K562 (cell line): ENCODE measurements at regions not wholly inside any gene's neighbourhood (a gene's known extent, or its start where the extent isn't known, plus 50 kb on each side); places are given as distances from the start of the nearest gene placed in this dataset.

Experiments
- ATAC-seq: fragments of 200-7000 bp; cut with Tn5 transposase; 3 replicates; pipeline ENCODE4 v1.9.1; 2020; ENCODE audit warnings: moderate library complexity
- BruUV-seq: library from RNA; stranded (reverse); fragments of 400-500 nt; replicated peaks from 2 replicates; lab custom pipeline; 2021; lab: Mats Ljungman, UMichigan
- CTCF ChIA-PET: fragments of 300-600 bp; formaldehyde crosslinking; extraction: SDS; loops from one replicate; lab custom pipeline; 2021; ENCODE audit warnings: low intra/inter-chr PET ratio; lab: Yijun Ruan, JAX
- POLR2A ChIA-PET: fragments of 300-600, 350-650 bp; sonication (Branson Sonifier 250); formaldehyde crosslinking; extraction: SDS; loops from one replicate; lab custom pipeline; 2021; ENCODE audit warnings: antibody characterized with exemption, inconsistent platforms; lab: Yijun Ruan, JAX
- DNase-seq, 4 experiments: peaks; one replicate each; pipeline versions ENCODE4 v3.0.0 to v3.0.0-alpha.2; 2011 to 2018; ENCODE audit warnings: low spot score in 3 of 4, mixed read lengths in 3 of 4; ENCODE audit errors: extremely low read depth in 1 of 4
- FAIRE-seq: peaks from 2 replicates; lab custom pipeline; 2011; peaks lifted over from hg19 to GRCh38; lab: Jason Lieb, UNC
- H2AFZ ChIP-seq: 2 replicates; pipeline ENCODE4 v1.6.0; 2011; ENCODE audit warnings: low read depth, low read length, control low read depth, inconsistent platforms
- H3K27ac ChIP-seq: fragments of 200-600 bp; 3 replicates; pipeline ENCODE4 v1.8.0; 2011; ENCODE audit warnings: low read depth, mild to moderate bottlenecking, control low read depth, inconsistent platforms, low read length, moderate library complexity, mixed read lengths; ENCODE audit errors: extremely low read depth
- H3K27me3 ChIP-seq, 2 experiments: fragments of 300-600 bp in 1 of 2; 2 replicates in 1 of 2; 3 replicates in 1 of 2; pipeline versions ENCODE4 v1.6.0 to v1.8.0; 2011; ENCODE audit warnings: inconsistent platforms in 2 of 2, low read length in 2 of 2, mild to moderate bottlenecking in 1 of 2, mixed read lengths in 1 of 2, moderate library complexity in 1 of 2; ENCODE audit not compliant: control insufficient read depth in 2 of 2, insufficient read depth in 2 of 2
- H3K36me3 ChIP-seq: fragments of 300-600 bp; 3 replicates; pipeline ENCODE4 v1.8.0; 2011; ENCODE audit warnings: mild to moderate bottlenecking, low read length, inconsistent platforms; ENCODE audit not compliant: control insufficient read depth, insufficient read depth
- H3K4me1 ChIP-seq, 2 experiments: fragments of 200-600 bp in 1 of 2; replicated peaks in 1 of 2; 2 replicates in 1 of 2; 3 replicates in 1 of 2; pipeline versions ENCODE4 v1.5.1 to v1.8.0; 2011; ENCODE audit warnings: inconsistent platforms in 2 of 2, low read length in 2 of 2, mild to moderate bottlenecking in 1 of 2, mixed read lengths in 1 of 2, moderate library complexity in 1 of 2; ENCODE audit not compliant: control insufficient read depth in 2 of 2, insufficient read depth in 2 of 2
- H3K4me2 ChIP-seq: 2 replicates; pipeline ENCODE4 v1.6.1; 2011; ENCODE audit warnings: low read length, control low read depth, inconsistent platforms, mixed read lengths; ENCODE audit not compliant: insufficient read depth
- H3K4me3 ChIP-seq: fragments of 200-600 bp; sonication (generic), shearing (Covaris generic); 2 replicates; pipeline ENCODE4 v1.5.1; 2016; ENCODE audit warnings: control low read depth, inconsistent platforms
- H3K79me2 ChIP-seq: fragments of 200-600 bp; 3 replicates; pipeline ENCODE4 v1.8.0; 2011; ENCODE audit warnings: low read length, inconsistent platforms; ENCODE audit not compliant: control insufficient read depth, insufficient read depth
- H3K9ac ChIP-seq, 2 experiments: 2 replicates each; pipeline versions ENCODE4 v1.6.0 to v1.6.1; 2011; ENCODE audit warnings: low read depth in 2 of 2, low read length in 2 of 2, control low read depth in 1 of 2, inconsistent platforms in 1 of 2, mild to moderate bottlenecking in 1 of 2, mixed read lengths in 1 of 2; ENCODE audit not compliant: insufficient read depth in 1 of 2
- H3K9me1 ChIP-seq: one replicate; pipeline ENCODE4 v1.6.0; 2011; ENCODE audit warnings: inconsistent platforms, mild to moderate bottlenecking, low read length, moderate library complexity; ENCODE audit not compliant: control insufficient read depth, insufficient read depth
- H3K9me3 ChIP-seq: replicated peaks from 2 replicates; pipeline ENCODE4 v1.5.1; 2011; ENCODE audit warnings: low read depth, low read length, inconsistent platforms; ENCODE audit not compliant: control insufficient read depth, insufficient read depth
- H4K20me1 ChIP-seq: replicated peaks from 2 replicates; pipeline ENCODE4 v1.6.1; 2011; ENCODE audit warnings: low read length, inconsistent platforms, mixed read lengths; ENCODE audit not compliant: control insufficient read depth, insufficient read depth
- E4F1 ChIP-seq: fragments of 250-450 bp; sonication (Bioruptor Pico); IDR thresholded peaks from 2 replicates; pipeline ENCODE4 v1.5.0; 2021; ENCODE audit warnings: mild to moderate bottlenecking, borderline replicate concordance
- YBX1 ChIP-seq: fragments of 450-650 bp; IDR thresholded peaks from 2 replicates; pipeline ENCODE4 v1.7.1; 2016; ENCODE audit warnings: mild to moderate bottlenecking
- ZNF589 ChIP-seq: fragments of 200-800 bp; sonication (Bioruptor generic); IDR thresholded peaks from 2 replicates; pipeline ENCODE4 v1.6.1; 2016; ENCODE audit warnings: low read depth, missing genetic modification characterization, missing compliant biosample characterization
- WGBS: fragments of 100-300 bp; shearing (Covaris generic); methylation state at CpG from one replicate; pipeline ENCODE4 v1.1.6; 2016; ENCODE audit warnings: low coverage, mixed read lengths; ENCODE audit not compliant: insufficient coverage; ENCODE audit errors: missing lambda C conversion rate; 5-methylcytosine and 5-hydroxymethylcytosine counted together
- in situ Hi-C: fragments of 300-500 bp; cut with MboI; formaldehyde crosslinking; loops from 4 replicates; pipeline ENCODE4 v1.15.0; 2018; ENCODE audit warnings: inconsistent platforms, mixed read lengths
- intact Hi-C: fragments of 100-400 bp; cut with micrococcal nuclease; formaldehyde crosslinking; loops from 2 replicates; pipeline ENCODE4 v1.14.2; 2022
- TF ChIP-seq, protein P1 (sequence below): sonication (generic); formaldehyde crosslinking; IDR thresholded peaks from 2 replicates; pipeline ENCODE4 v1.8.1; 2023; ENCODE audit warnings: mild to moderate bottlenecking, missing genetic modification reagents

- Histone ChIP-seq H3K27me3 (peaks cover 0 to 3% of the 10 kb centered on the region in 2 experiments; a peak in 2 of 5 replicates), H2AFZ (no peak overlapping the region), H3K4me3 (no peak overlapping the region), H3K27ac (no peak overlapping the region), H3K9me1 (no peaks in the 10 kb centered on the region), H3K79me2 (no peaks in the 10 kb centered on the region), H3K4me2 (no peak overlapping the region), H3K36me3 (no peaks in the 10 kb centered on the region), H3K9me3 (no peaks in the 10 kb centered on the region), H4K20me1 (no peaks in the 10 kb centered on the region), H3K4me1 (no peaks in the 10 kb centered on the region), H3K9ac (no peak overlapping the region)
- 4% methylated on average over 5 of the region's 5 CpGs for WGBS
- no peak for ATAC-seq
- intact Hi-C loops = no loop called here
- no peak for DNase-seq
- CTCF ChIA-PET = no interaction called here
- no peak for FAIRE-seq
- in situ Hi-C loops = no loop called here
- POLR2A ChIA-PET = no interaction called here
- TF ChIP-seq ZNF589 = no peak
- TF ChIP-seq E4F1 (CRISPR knock-in tag) = no peak
- TF ChIP-seq YBX1 = no peak
- TF ChIP-seq, protein P1, sequence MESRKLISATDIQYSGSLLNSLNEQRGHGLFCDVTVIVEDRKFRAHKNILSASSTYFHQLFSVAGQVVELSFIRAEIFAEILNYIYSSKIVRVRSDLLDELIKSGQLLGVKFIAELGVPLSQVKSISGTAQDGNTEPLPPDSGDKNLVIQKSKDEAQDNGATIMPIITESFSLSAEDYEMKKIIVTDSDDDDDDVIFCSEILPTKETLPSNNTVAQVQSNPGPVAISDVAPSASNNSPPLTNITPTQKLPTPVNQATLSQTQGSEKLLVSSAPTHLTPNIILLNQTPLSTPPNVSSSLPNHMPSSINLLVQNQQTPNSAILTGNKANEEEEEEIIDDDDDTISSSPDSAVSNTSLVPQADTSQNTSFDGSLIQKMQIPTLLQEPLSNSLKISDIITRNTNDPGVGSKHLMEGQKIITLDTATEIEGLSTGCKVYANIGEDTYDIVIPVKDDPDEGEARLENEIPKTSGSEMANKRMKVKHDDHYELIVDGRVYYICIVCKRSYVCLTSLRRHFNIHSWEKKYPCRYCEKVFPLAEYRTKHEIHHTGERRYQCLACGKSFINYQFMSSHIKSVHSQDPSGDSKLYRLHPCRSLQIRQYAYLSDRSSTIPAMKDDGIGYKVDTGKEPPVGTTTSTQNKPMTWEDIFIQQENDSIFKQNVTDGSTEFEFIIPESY (CRISPR knock-in tag) = no peak
- BruUV-seq = no TSS peak
Observed at GRCh38 chr3:64798316-64798715, 110.5 kb upstream of the ADAMTS9 start.
